Activated naive CD8-positive, alpha-beta T cell treated with anti-CD3 and anti-CD28 coated beads, Interleukin-2, amount 50 U/mL, for 24 hours (primary cell): ENCODE measurements at regions not wholly inside any gene's neighbourhood (a gene's known extent, or its start where the extent isn't known, plus 50 kb on each side); places are given as distances from the start of the nearest gene placed in this dataset.

Source experiments
- ATAC-seq: fragments of 150-1000 bp; cut with Tn5 transposase; one replicate; pipeline ENCODE4 v1.10.0; 2021
- DNase-seq: peaks from one replicate; pipeline ENCODE4 v3.0.0; 2021
- H3K27ac Mint-ChIP-seq: one replicate; pipeline ENCODE4 v1.8.0; 2021; ENCODE audit warnings: mild to moderate bottlenecking, mixed read lengths
- H3K27me3 Mint-ChIP-seq: one replicate; pipeline ENCODE4 v1.8.0; 2021; ENCODE audit warnings: mixed read lengths
- H3K36me3 Mint-ChIP-seq: one replicate; pipeline ENCODE4 v1.8.0; 2021; ENCODE audit warnings: low read depth, mixed read lengths
- H3K4me1 Mint-ChIP-seq: one replicate; pipeline ENCODE4 v1.8.0; 2021; ENCODE audit warnings: mixed read lengths
- H3K4me3 Mint-ChIP-seq: one replicate; pipeline ENCODE4 v1.8.0; 2021; ENCODE audit warnings: mild to moderate bottlenecking, moderate library complexity, mixed read lengths
- H3K9me3 Mint-ChIP-seq: one replicate; pipeline ENCODE4 v1.8.0; 2021; ENCODE audit warnings: mixed read lengths

GRCh38 chr2:18800240-18800971, 211.0 kb upstream of the NT5C1B start:
- no peaks in the 10 kb centered on the region for H3K9me3 Mint-ChIP-seq
- no peak overlapping the region for H3K27ac Mint-ChIP-seq
- no peak for ATAC-seq
- no peaks in the 10 kb centered on the region for H3K36me3 Mint-ChIP-seq
- no peak for DNase-seq
- H3K4me1 Mint-ChIP-seq = no peaks in the 10 kb centered on the region
- H3K27me3 Mint-ChIP-seq = no peaks in the 10 kb centered on the region
- no peak overlapping the region for H3K4me3 Mint-ChIP-seq

- ATAC-seq = no peak
- no peaks in the 10 kb centered on the region for H3K27me3 Mint-ChIP-seq
- H3K4me3 Mint-ChIP-seq = no peak overlapping the region
- H3K9me3 Mint-ChIP-seq = no peaks in the 10 kb centered on the region
- H3K4me1 Mint-ChIP-seq = no peaks in the 10 kb centered on the region
- no peak overlapping the region for H3K27ac Mint-ChIP-seq
- H3K36me3 Mint-ChIP-seq = no peaks in the 10 kb centered on the region
- DNase-seq = no peak
Observed at GRCh38 chr2:18799397-18799796, 210.0 kb upstream of the NT5C1B start.

GRCh38 chr2:18797133-18797845, 207.9 kb upstream of the NT5C1B start:
- Mint-ChIP-seq H3K36me3 (no peaks in the 10 kb centered on the region), H3K4me1 (no peaks in the 10 kb centered on the region), H3K4me3 (no peak overlapping the region), H3K27ac (no peak overlapping the region), H3K27me3 (no peaks in the 10 kb centered on the region), H3K9me3 (no peaks in the 10 kb centered on the region)
- no peak for DNase-seq
- ATAC-seq = no peak

DNA sequence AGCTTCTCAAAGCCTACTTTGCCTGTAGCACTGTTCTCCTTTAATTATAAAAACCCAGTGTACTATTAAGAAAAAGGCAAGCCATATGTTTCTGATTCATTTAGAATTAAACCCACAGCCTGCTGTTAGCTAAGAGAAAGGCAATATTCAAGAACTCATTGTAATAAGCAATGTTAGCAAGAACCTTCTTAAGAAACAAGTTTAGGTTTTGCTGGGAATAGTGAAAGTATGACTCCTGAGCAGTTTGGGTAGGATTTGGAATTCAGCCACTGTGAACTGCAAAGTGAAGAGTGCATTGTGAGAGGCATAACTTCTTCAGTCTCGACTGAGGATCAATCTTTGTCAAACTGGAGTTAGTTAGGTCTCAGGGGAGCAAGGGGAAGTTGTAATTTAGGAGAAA, 206.5 kb upstream of the NT5C1B start:
- no peak for ATAC-seq
- no peak overlapping the region for H3K27ac Mint-ChIP-seq
- no peak for DNase-seq
- H3K27me3 Mint-ChIP-seq = no peaks in the 10 kb centered on the region
- H3K9me3 Mint-ChIP-seq = no peaks in the 10 kb centered on the region
- no peaks in the 10 kb centered on the region for H3K4me1 Mint-ChIP-seq
- no peaks in the 10 kb centered on the region for H3K36me3 Mint-ChIP-seq
- H3K4me3 Mint-ChIP-seq = no peak overlapping the region

GRCh38 chr2:18792684-18793083, 203.3 kb upstream of the NT5C1B start:
- Mint-ChIP-seq H3K27ac (no peak overlapping the region), H3K9me3 (no peaks in the 10 kb centered on the region), H3K36me3 (no peaks in the 10 kb centered on the region), H3K4me3 (no peak overlapping the region), H3K4me1 (no peaks in the 10 kb centered on the region), H3K27me3 (no peaks in the 10 kb centered on the region)
- no peak for DNase-seq
- no peak for ATAC-seq

GRCh38 chr2:18792226-18792629, 202.9 kb upstream of the NT5C1B start:
- Mint-ChIP-seq H3K9me3 (no peaks in the 10 kb centered on the region), H3K4me3 (no peak overlapping the region), H3K27me3 (no peaks in the 10 kb centered on the region), H3K27ac (no peak overlapping the region), H3K4me1 (no peaks in the 10 kb centered on the region), H3K36me3 (no peaks in the 10 kb centered on the region)
- ATAC-seq (no peak), DNase-seq (no peak)

DNA sequence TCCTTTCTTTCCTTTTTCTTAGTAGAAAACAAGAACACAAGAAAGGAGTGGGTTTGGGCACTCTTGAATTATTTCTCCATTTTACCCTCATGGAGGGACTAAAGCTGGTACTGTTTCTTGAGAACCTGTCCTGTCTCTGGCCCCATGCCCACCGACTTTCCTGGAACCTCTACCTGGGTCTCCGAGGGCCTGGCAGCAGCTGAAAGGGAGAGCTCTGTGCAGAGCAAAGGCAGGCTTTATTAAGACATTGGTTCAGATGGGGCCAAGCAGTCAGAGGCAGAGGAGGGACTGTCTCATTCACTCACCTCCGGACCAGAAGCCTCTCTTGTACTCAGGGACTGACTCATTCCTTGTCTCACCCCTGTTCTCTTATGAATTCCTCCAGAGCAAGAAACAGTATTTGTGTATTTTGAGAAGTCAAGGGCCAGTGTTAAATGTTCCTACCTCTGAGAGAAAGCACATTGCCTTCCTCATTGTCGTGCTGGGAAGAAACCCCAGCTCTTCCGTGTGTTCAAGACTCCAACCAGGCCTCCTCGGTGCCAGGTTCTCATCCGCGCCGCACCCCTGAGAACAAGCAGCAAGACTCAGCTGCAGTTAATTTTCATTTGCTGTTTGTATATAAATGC, 201.9 kb upstream of the NT5C1B start:
- DNase-seq (no peak), ATAC-seq (no peak)
- Mint-ChIP-seq H3K36me3 (no peaks in the 10 kb centered on the region), H3K4me1 (no peaks in the 10 kb centered on the region), H3K9me3 (no peaks in the 10 kb centered on the region), H3K27ac (no peak overlapping the region), H3K27me3 (no peaks in the 10 kb centered on the region), H3K4me3 (no peak overlapping the region)

DNA sequence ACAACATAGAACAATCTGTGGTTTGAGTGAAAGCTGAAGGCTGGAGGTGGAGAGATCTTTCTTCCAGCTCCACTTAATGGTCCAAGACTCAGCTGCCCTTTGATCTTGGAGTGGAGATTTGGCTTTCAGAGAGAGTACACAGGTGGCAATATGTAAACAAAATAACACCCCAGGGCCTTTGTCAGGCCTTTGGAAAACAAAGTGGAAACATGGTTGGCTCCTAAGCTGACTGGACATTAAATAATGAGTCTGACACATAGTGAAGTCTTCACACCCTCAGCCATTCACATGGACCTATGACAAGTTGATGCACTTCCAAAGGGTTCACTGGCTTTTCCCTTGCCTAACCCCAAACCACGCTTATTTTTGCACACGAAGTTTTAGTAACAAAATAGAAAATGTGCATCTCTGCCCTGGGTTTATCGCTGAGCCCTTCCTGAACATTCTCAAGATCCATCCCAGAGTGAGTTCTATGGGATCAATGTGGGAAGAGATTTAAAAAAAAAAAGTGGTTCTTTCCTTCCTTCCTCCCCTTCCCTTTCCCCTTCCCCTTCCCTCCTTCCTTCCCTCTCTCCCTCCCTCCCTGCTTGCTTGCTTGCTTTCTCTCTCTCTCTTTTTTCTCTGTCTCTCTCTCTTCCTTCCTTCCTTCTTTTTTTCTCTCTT, 201.3 kb upstream of the NT5C1B start:
- Mint-ChIP-seq H3K4me1 (no peaks in the 10 kb centered on the region), H3K9me3 (no peaks in the 10 kb centered on the region), H3K4me3 (no peak overlapping the region), H3K27me3 (no peaks in the 10 kb centered on the region), H3K27ac (no peak overlapping the region), H3K36me3 (no peaks in the 10 kb centered on the region)
- ATAC-seq = no peak
- no peak for DNase-seq

DNA sequence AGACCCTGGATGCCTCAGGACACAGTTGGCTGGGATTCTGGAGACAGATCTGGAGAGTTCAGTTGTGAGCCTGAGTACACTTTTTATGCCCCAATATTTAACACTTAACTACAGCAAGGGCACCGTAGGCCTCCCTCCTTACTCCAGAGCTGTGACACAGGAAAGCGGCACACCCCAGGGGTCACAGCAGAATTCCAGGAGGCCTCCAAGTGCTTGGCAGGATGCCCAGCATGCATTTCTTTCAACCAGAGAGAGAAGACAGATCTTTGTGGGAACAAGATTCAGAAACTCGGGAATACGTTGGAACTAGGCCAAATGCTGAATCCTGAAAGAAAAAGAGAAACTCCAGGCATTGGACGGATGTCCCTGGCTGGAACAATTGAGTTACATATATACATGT, 199.2 kb upstream of the NT5C1B start:
- H3K36me3 Mint-ChIP-seq = peaks cover 4% of the 10 kb centered on the region
- H3K4me1 Mint-ChIP-seq = no peaks in the 10 kb centered on the region
- DNase-seq (no peak), ATAC-seq (no peak)
- H3K9me3 Mint-ChIP-seq = peaks cover 3% of the 10 kb centered on the region
- H3K27ac Mint-ChIP-seq = no peak overlapping the region
- no peak overlapping the region for H3K4me3 Mint-ChIP-seq
- H3K27me3 Mint-ChIP-seq = no peaks in the 10 kb centered on the region

- DNase-seq (no peak), ATAC-seq (no peak)
- Mint-ChIP-seq H3K36me3 (peaks cover 4% of the 10 kb centered on the region), H3K9me3 (peaks cover 3% of the 10 kb centered on the region), H3K4me3 (no peak overlapping the region), H3K4me1 (no peaks in the 10 kb centered on the region), H3K27ac (no peak overlapping the region), H3K27me3 (no peaks in the 10 kb centered on the region)
Observed at GRCh38 chr2:18787726-18788125, 198.4 kb upstream of the NT5C1B start.

- Mint-ChIP-seq H3K4me1 (no peaks in the 10 kb centered on the region), H3K27ac (no peak overlapping the region), H3K9me3 (peaks cover 3% of the 10 kb centered on the region), H3K36me3 (peaks cover 4% of the 10 kb centered on the region), H3K4me3 (no peak overlapping the region), H3K27me3 (no peaks in the 10 kb centered on the region)
- DNase-seq (no peak), ATAC-seq (no peak)
Observed at GRCh38 chr2:18784245-18784644, 194.9 kb upstream of the NT5C1B start.

GRCh38 chr2:18781541-18782280, 192.3 kb upstream of the NT5C1B start:
- H3K27ac Mint-ChIP-seq = no peak overlapping the region
- no peaks in the 10 kb centered on the region for H3K27me3 Mint-ChIP-seq
- H3K4me1 Mint-ChIP-seq = no peaks in the 10 kb centered on the region
- DNase-seq (no peak), ATAC-seq (no peak)
- peaks cover 3% of the 10 kb centered on the region for H3K9me3 Mint-ChIP-seq
- peaks cover 4% of the 10 kb centered on the region for H3K36me3 Mint-ChIP-seq
- H3K4me3 Mint-ChIP-seq = no peak overlapping the region

DNA sequence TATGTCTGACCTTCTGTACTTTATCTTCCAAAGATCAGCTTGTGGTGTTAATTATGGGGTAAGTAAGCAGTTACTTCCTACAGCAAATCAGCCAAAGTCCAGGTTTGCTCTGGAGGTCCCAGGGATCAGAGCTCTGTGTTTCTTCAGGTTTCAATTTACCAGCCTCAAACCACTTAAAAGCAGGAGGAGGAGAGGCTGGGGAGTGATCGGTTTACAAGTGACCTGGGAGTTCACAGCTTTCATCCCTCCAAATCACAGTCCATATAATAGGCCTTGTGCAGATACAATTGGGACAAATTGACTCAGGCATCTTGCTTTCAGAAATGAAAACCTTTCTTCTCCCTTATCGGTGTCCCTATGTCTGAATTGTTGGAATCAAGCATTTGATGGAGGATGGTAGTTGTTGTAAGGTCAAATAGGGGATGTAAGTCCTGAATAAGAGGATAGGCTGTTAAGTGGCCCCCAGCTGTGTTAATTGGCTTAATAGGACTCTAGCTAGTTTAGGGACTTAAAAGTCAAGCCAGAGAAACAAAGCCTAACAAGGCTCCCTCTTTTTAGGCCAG, 188.0 kb upstream of the NT5C1B start:
- ATAC-seq (no peak), DNase-seq (no peak)
- no peak overlapping the region for H3K4me3 Mint-ChIP-seq
- H3K9me3 Mint-ChIP-seq = no peaks in the 10 kb centered on the region
- no peak overlapping the region for H3K27ac Mint-ChIP-seq
- no peaks in the 10 kb centered on the region for H3K27me3 Mint-ChIP-seq
- H3K4me1 Mint-ChIP-seq = no peaks in the 10 kb centered on the region
- H3K36me3 Mint-ChIP-seq = no peaks in the 10 kb centered on the region

GRCh38 chr2:18771212-18771611, 181.8 kb upstream of the NT5C1B start:
- Mint-ChIP-seq H3K4me1 (no peaks in the 10 kb centered on the region), H3K27me3 (no peaks in the 10 kb centered on the region), H3K4me3 (no peak overlapping the region), H3K9me3 (peaks cover 10% of the 10 kb centered on the region), H3K27ac (no peak overlapping the region), H3K36me3 (peaks cover 9% of the 10 kb centered on the region)
- ATAC-seq = no peak
- no peak for DNase-seq
